NT2/D1 (cell line): ENCODE measurements at regions not wholly inside any gene's neighbourhood (a gene's known extent, or its start where the extent isn't known, plus 50 kb on each side); places are given as distances from the start of the nearest gene placed in this dataset.

Experiments
- DNase-seq: peaks from one replicate; pipeline ENCODE4 v3.0.0-alpha.2; 2011; ENCODE audit warnings: low read depth, low spot score
- H3K27me3 ChIP-seq: 2 replicates; pipeline ENCODE4 v1.6.0; 2011; ENCODE audit warnings: mild to moderate bottlenecking; ENCODE audit not compliant: insufficient read length, insufficient read depth
- H3K36me3 ChIP-seq: 2 replicates; pipeline ENCODE4 v1.6.1; 2011; ENCODE audit warnings: mild to moderate bottlenecking, low read length, mixed read lengths; ENCODE audit not compliant: insufficient read depth, insufficient read length
- H3K4me1 ChIP-seq: 2 replicates; pipeline ENCODE4 v1.5.1; 2011; ENCODE audit not compliant: insufficient read depth, insufficient read length
- H3K4me3 ChIP-seq: 2 replicates; pipeline ENCODE4 v1.5.1; 2011; ENCODE audit warnings: low read depth; ENCODE audit not compliant: insufficient read length
- H3K9ac ChIP-seq: 2 replicates; pipeline ENCODE4 v1.6.0; 2011; ENCODE audit warnings: low read depth; ENCODE audit not compliant: insufficient read length
- H3K9me3 ChIP-seq: 2 replicates; pipeline ENCODE4 v1.5.1; 2011; ENCODE audit warnings: mild to moderate bottlenecking, low read length; ENCODE audit not compliant: insufficient read depth
- SUZ12 ChIP-seq: IDR thresholded peaks from 2 replicates; pipeline ENCODE4 v1.6.1; 2011; ENCODE audit not compliant: insufficient read length, insufficient read depth; ENCODE audit errors: extremely low read depth
- YY1 ChIP-seq: IDR thresholded peaks from 2 replicates; pipeline ENCODE4 v1.6.1; 2011; ENCODE audit not compliant: insufficient read length, insufficient read depth
- ZNF274 ChIP-seq: IDR thresholded peaks from 2 replicates; pipeline ENCODE4 v1.6.1; 2011; ENCODE audit warnings: mild to moderate bottlenecking, low read depth, low read length

DNA sequence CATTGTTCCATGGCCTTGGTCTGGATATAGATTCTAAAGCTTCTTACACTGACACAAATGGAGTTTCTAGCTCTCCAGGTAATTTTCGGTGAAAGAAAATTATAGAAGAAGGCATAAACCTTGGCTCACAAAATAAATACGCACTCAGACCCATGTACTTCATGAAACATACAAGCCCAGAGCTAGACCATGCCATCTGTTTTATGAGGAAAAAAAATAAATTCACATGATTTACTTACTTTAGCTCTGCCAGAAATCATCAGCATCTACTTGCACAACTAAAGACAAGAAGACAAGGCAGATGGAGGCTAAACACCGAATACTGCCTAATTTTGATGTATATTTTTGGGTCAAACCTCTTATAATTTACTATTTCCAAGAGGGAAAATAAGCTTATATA lies 197.4 kb upstream of the KLF14 start:
- TF ChIP-seq ZNF274 (no peak), YY1 (no peak), SUZ12 (no peak)
- DNase-seq, result no peak
- Histone ChIP-seq H3K27me3 (no peaks in the 10 kb centered on the region), H3K36me3 (no peaks in the 10 kb centered on the region), H3K9ac (no peak overlapping the region), H3K4me3 (no peak overlapping the region), H3K4me1 (no peaks in the 10 kb centered on the region), H3K9me3 (no peaks in the 10 kb centered on the region)

GRCh38 chr7:130932088-130932487 lies 198.1 kb upstream of the KLF14 start:
- Histone ChIP-seq H3K4me1 (no peaks in the 10 kb centered on the region), H3K4me3 (no peak overlapping the region), H3K27me3 (no peaks in the 10 kb centered on the region), H3K9me3 (no peaks in the 10 kb centered on the region), H3K36me3 (no peaks in the 10 kb centered on the region), H3K9ac (no peak overlapping the region)
- DNase-seq, result no peak
- no peak for TF ChIP-seq SUZ12
- TF ChIP-seq ZNF274, result no peak
- no peak for TF ChIP-seq YY1

GRCh38 chr7:130932667-130933432 lies 198.8 kb upstream of the KLF14 start:
- H3K4me1 ChIP-seq, result no peaks in the 10 kb centered on the region
- no peak overlapping the region for H3K4me3 ChIP-seq
- H3K36me3 ChIP-seq, result no peaks in the 10 kb centered on the region
- no peak overlapping the region for H3K9ac ChIP-seq
- DNase-seq, result no peak
- no peaks in the 10 kb centered on the region for H3K9me3 ChIP-seq
- TF ChIP-seq SUZ12 (no peak), ZNF274 (no peak), YY1 (no peak)
- H3K27me3 ChIP-seq, result no peaks in the 10 kb centered on the region

DNA sequence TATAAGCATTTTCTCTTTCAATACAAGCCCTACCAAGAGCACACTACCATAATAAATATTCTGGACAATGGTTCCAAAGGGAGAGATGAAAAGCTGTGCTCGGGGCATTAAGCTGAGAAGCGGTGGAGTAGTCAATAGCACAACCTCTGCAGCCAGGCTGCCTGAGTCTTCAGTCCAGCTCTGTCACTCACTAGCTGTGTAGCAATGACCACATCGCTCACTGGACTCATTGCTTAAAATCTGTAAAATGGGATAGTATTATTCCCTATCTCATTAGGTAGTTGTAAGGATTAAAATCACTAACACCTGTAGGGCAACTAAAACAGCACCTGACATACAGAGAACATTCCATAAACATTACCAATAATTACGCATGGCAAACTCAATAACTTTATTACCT lies 199.9 kb upstream of the KLF14 start:
- TF ChIP-seq SUZ12 (no peak), YY1 (no peak), ZNF274 (no peak)
- no peak overlapping the region for H3K4me3 ChIP-seq
- DNase-seq, result no peak
- no peaks in the 10 kb centered on the region for H3K27me3 ChIP-seq
- H3K9ac ChIP-seq, result no peak overlapping the region
- no peaks in the 10 kb centered on the region for H3K4me1 ChIP-seq
- H3K36me3 ChIP-seq, result no peaks in the 10 kb centered on the region
- H3K9me3 ChIP-seq, result no peaks in the 10 kb centered on the region

GRCh38 chr7:130935564-130936157 lies 201.7 kb upstream of the KLF14 start:
- TF ChIP-seq SUZ12 (no peak), ZNF274 (no peak), YY1 (no peak)
- H3K9me3 ChIP-seq, result no peaks in the 10 kb centered on the region
- H3K9ac ChIP-seq, result no peak overlapping the region
- H3K27me3 ChIP-seq, result no peaks in the 10 kb centered on the region
- no peaks in the 10 kb centered on the region for H3K36me3 ChIP-seq
- DNase-seq, result no peak
- no peaks in the 10 kb centered on the region for H3K4me1 ChIP-seq
- no peak overlapping the region for H3K4me3 ChIP-seq

GRCh38 chr7:130936202-130936931 lies 202.4 kb upstream of the KLF14 start:
- no peaks in the 10 kb centered on the region for H3K36me3 ChIP-seq
- no peaks in the 10 kb centered on the region for H3K4me1 ChIP-seq
- no peaks in the 10 kb centered on the region for H3K9me3 ChIP-seq
- no peak for DNase-seq
- no peaks in the 10 kb centered on the region for H3K27me3 ChIP-seq
- no peak overlapping the region for H3K4me3 ChIP-seq
- no peak overlapping the region for H3K9ac ChIP-seq
- no peak for TF ChIP-seq ZNF274
- TF ChIP-seq YY1, result no peak
- TF ChIP-seq SUZ12, result no peak

DNA sequence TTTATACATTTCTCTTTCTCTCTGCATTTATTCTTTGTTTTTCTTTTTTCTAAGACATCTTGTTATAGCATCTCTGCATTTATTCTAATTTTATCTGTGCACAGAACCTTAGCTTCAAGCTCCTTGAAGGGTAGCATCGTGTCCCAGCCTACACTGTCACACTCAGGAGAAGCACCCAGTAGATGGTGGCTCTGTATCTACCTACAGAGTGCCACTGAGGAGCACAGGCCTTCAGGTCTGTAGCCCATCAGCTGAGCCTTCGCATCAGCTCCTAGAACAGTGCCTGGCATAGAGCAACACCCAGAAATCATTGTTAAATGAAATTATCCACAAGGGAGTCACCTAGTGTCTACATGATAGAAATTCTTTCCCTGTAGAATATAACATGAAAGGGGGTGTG lies 203.0 kb upstream of the KLF14 start:
- H3K9ac ChIP-seq, result no peak overlapping the region
- no peak overlapping the region for H3K4me3 ChIP-seq
- H3K9me3 ChIP-seq, result no peaks in the 10 kb centered on the region
- no peaks in the 10 kb centered on the region for H3K27me3 ChIP-seq
- TF ChIP-seq SUZ12 (no peak), YY1 (no peak), ZNF274 (no peak)
- no peak for DNase-seq
- H3K36me3 ChIP-seq, result no peaks in the 10 kb centered on the region
- no peaks in the 10 kb centered on the region for H3K4me1 ChIP-seq
